IMR-90 (cell line): ENCODE measurements at regions not wholly inside any gene's neighbourhood (a gene's known extent, or its start where the extent isn't known, plus 50 kb on each side); places are given as distances from the start of the nearest gene placed in this dataset.
A peak's percentile ranks its signal among the peaks of the same experiment; 100 is the strongest.

Source experiments
- ATAC-seq: fragments of 200-7000 bp; cut with Tn5 transposase; 2 replicates; pipeline ENCODE4 v1.9.1; 2020; ENCODE audit warnings: low read depth, mild to moderate bottlenecking, moderate library complexity
- BruUV-seq: library from RNA; stranded (reverse); fragments of 400-500 nt; replicated peaks from 2 replicates; lab custom pipeline; 2021; lab: Mats Ljungman, UMichigan
- CTCF ChIA-PET: fragments of 300-600 bp; formaldehyde crosslinking; extraction: SDS; loops from one replicate; lab custom pipeline; 2021; ENCODE audit warnings: antibody characterized with exemption; lab: Yijun Ruan, JAX
- POLR2A ChIA-PET: fragments of 300-600 bp; sonication (Branson Sonifier 250); formaldehyde crosslinking; loops from one replicate; lab custom pipeline; 2022; ENCODE audit warnings: antibody characterized with exemption; ENCODE audit not compliant: unreplicated experiment; lab: Charles Lee
- DNase-seq: peaks from one replicate; pipeline ENCODE4 v3.0.0; 2013
- H2AFZ ChIP-seq: replicated peaks from 2 replicates; pipeline ENCODE3; 2013; ENCODE audit warnings: low read length, mild to moderate bottlenecking; ENCODE audit not compliant: poor library complexity
- H2AK5ac ChIP-seq: 2 replicates; pipeline ENCODE4 v1.6.1; 2013; ENCODE audit warnings: low read depth, low read length, inconsistent platforms
- H2AK9ac ChIP-seq: replicated peaks from 2 replicates; pipeline ENCODE3; 2013; ENCODE audit warnings: mild to moderate bottlenecking, low read depth, low read length, moderate library complexity; ENCODE audit not compliant: poor library complexity
- H2BK120ac ChIP-seq: 2 replicates; pipeline ENCODE4 v1.6.1; 2013; ENCODE audit warnings: low read depth, low read length, inconsistent platforms
- H2BK15ac ChIP-seq: 3 replicates; pipeline ENCODE4 v1.6.1; 2013; ENCODE audit warnings: low read depth, low read length, inconsistent platforms
- H2BK20ac ChIP-seq: 2 replicates; pipeline ENCODE4 v1.6.1; 2013; ENCODE audit warnings: low read depth, mild to moderate bottlenecking, inconsistent platforms, low read length, moderate library complexity
- H2BK5ac ChIP-seq: 2 replicates; pipeline ENCODE4 v1.6.1; 2013; ENCODE audit warnings: mild to moderate bottlenecking, low read depth, low read length, inconsistent platforms; ENCODE audit not compliant: poor library complexity, severe bottlenecking
- H3K14ac ChIP-seq: replicated peaks from 2 replicates; pipeline ENCODE4 v1.6.1; 2013; ENCODE audit warnings: low read depth, low read length, inconsistent platforms
- H3K18ac ChIP-seq: 2 replicates; pipeline ENCODE4 v1.6.1; 2013; ENCODE audit warnings: low read depth, low read length, control low read depth
- H3K23ac ChIP-seq: 2 replicates; pipeline ENCODE4 v1.6.1; 2013; ENCODE audit warnings: low read depth, low read length, inconsistent platforms
- H3K27ac ChIP-seq: 2 replicates; pipeline ENCODE4 v1.5.1; 2013; ENCODE audit warnings: mild to moderate bottlenecking, control low read depth, low read length; ENCODE audit not compliant: insufficient read depth
- H3K27me3 ChIP-seq: 2 replicates; pipeline ENCODE4 v1.6.1; 2013; ENCODE audit warnings: low read length; ENCODE audit not compliant: control insufficient read depth, insufficient read depth
- H3K36me3 ChIP-seq: 2 replicates; pipeline ENCODE4 v1.6.1; 2013; ENCODE audit warnings: low read length, mixed read lengths; ENCODE audit not compliant: control insufficient read depth, insufficient read depth
- H3K4ac ChIP-seq: 2 replicates; pipeline ENCODE4 v1.6.1; 2013; ENCODE audit warnings: low read depth, low read length, inconsistent platforms
- H3K4me1 ChIP-seq: 2 replicates; pipeline ENCODE4 v1.6.1; 2013; ENCODE audit warnings: low read length, mixed read lengths; ENCODE audit not compliant: control insufficient read depth, insufficient read depth
- H3K4me2 ChIP-seq: 2 replicates; pipeline ENCODE4 v1.6.1; 2013; ENCODE audit warnings: low read depth, mild to moderate bottlenecking, control low read depth, low read length, moderate library complexity
- H3K4me3 ChIP-seq: 2 replicates; pipeline ENCODE4 v1.5.1; 2013; ENCODE audit warnings: low read depth, mild to moderate bottlenecking, control low read depth, low read length, moderate library complexity; ENCODE audit not compliant: insufficient read depth
- H3K56ac ChIP-seq: 2 replicates; pipeline ENCODE4 v1.6.1; 2013; ENCODE audit warnings: low read length, inconsistent platforms; ENCODE audit not compliant: insufficient read depth; ENCODE audit errors: extremely low read depth
- H3K79me1 ChIP-seq, 2 experiments: 2 replicates each; pipeline ENCODE4 v1.6.1; 2013; ENCODE audit warnings: low read length in 2 of 2, inconsistent platforms in 1 of 2, low read depth in 1 of 2
- H3K9ac ChIP-seq: 2 replicates; pipeline ENCODE4 v1.6.1; 2013; ENCODE audit warnings: low read depth, low read length, control low read depth
- H3K9me1 ChIP-seq: 2 replicates; pipeline ENCODE4 v1.6.1; 2013; ENCODE audit warnings: low read length, inconsistent platforms; ENCODE audit not compliant: insufficient read depth
- H3K9me3 ChIP-seq: 2 replicates; pipeline ENCODE4 v1.6.1; 2013; ENCODE audit warnings: low read length; ENCODE audit not compliant: control insufficient read depth, insufficient read depth
- H4K20me1 ChIP-seq: 2 replicates; pipeline ENCODE4 v1.6.1; 2013; ENCODE audit warnings: low read length, inconsistent platforms; ENCODE audit not compliant: insufficient read depth
- H4K5ac ChIP-seq: 2 replicates; pipeline ENCODE4 v1.6.1; 2013; ENCODE audit warnings: mild to moderate bottlenecking, low read depth, low read length, control low read depth
- H4K8ac ChIP-seq, 2 experiments: 2 replicates each; pipeline ENCODE4 v1.6.1; 2013; ENCODE audit warnings: low read depth in 2 of 2, low read length in 2 of 2, control low read depth in 1 of 2, inconsistent platforms in 1 of 2
- H4K91ac ChIP-seq: 2 replicates; pipeline ENCODE4 v1.6.1; 2013; ENCODE audit warnings: low read depth, low read length, inconsistent platforms; ENCODE audit not compliant: insufficient read depth
- FOS ChIP-seq: fragments of 150-350 bp; IDR thresholded peaks from 2 replicates; pipeline ENCODE4 v1.6.1; 2016; ENCODE audit warnings: low read depth, low read length
- MAFK ChIP-seq: IDR thresholded peaks from 2 replicates; pipeline ENCODE4 v1.6.1; 2012; ENCODE audit warnings: low read depth, low read length, improper control_type of control experiment
- WGBS, 2 experiments: methylation state at CpG; one replicate each; pipeline versions ENCODE4 v1.1.5 to v1.1.7; 2013; ENCODE audit warnings: missing lambda C conversion rate in 2 of 2; ENCODE audit not compliant: insufficient read length in 1 of 2; ENCODE audit errors: extremely low coverage in 2 of 2; 5-methylcytosine and 5-hydroxymethylcytosine counted together
- dilution Hi-C: fragments of 300-500 bp; cut with HindIII; formaldehyde crosslinking; loops from one replicate; pipeline ENCODE4 v1.14.3; 2018; ENCODE audit warnings: low sequenced_read_pairs; ENCODE audit not compliant: unreplicated experiment
- in situ Hi-C: fragments of 300-500 bp; cut with MboI; formaldehyde crosslinking; loops from 3 replicates; pipeline ENCODE4 v1.14.3; 2019; ENCODE audit warnings: low sequenced_read_pairs, inconsistent platforms, mixed read lengths
- intact Hi-C: fragments of 100-400 bp; cut with micrococcal nuclease; formaldehyde crosslinking; loops from 2 replicates; pipeline ENCODE4 v1.10.0; 2022

DNA sequence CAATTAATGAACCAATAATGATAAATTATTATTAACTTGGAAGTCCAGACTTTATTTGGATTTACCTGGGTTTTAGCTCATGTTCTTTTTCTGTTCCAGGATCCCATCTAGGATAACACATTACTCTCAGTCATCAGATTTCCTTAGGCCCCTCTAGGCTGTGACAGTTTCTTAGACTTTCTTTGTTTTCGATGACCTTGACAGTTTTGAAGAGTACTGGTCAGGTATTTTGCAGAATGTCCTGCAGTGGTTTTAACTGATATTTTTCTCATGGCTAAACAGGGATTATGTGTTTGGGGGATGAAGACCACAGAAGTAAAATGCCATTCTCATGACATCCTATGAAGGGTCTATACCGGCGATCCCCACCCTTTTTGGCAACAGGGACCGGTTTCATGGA, 144.0 kb downstream of the NAV1 start:
- peaks cover 89% of the 10 kb centered on the region for H4K20me1 ChIP-seq
- in situ Hi-C loops (no loop called here), intact Hi-C loops (no loop called here), dilution Hi-C loops (no loop called here)
- no CpG with 5 or more reads among the region's 4 CpGs for WGBS, 2 experiments
- no peak overlapping the region for H3K4me2 ChIP-seq
- H3K36me3 ChIP-seq = no peaks in the 10 kb centered on the region; the same call in none of the 2 replicates
- no peak overlapping the region for H4K91ac ChIP-seq
- H3K27me3 ChIP-seq = no peaks in the 10 kb centered on the region
- ChIA-PET POLR2A (no interaction called here), CTCF (no interaction called here)
- H4K8ac ChIP-seq = no peak overlapping the region
- no peak for TF ChIP-seq FOS
- peak; percentile 61 for TF ChIP-seq MAFK
- H3K27ac ChIP-seq = no peak overlapping the region
- no peak overlapping the region for H2AK9ac ChIP-seq
- H2AFZ ChIP-seq = no peak overlapping the region
- H2BK20ac ChIP-seq = no peak overlapping the region
- no peak overlapping the region for H3K56ac ChIP-seq
- no TSS peak for BruUV-seq
- no peak overlapping the region for H3K14ac ChIP-seq
- peaks cover 27% of the 10 kb centered on the region for H3K9me1 ChIP-seq
- H3K9me3 ChIP-seq = no peaks in the 10 kb centered on the region
- no peak for ATAC-seq
- no peak overlapping the region for H3K18ac ChIP-seq
- H3K9ac ChIP-seq = no peak overlapping the region
- no peak overlapping the region for H2AK5ac ChIP-seq
- no peak overlapping the region for H4K5ac ChIP-seq
- no peak overlapping the region for H3K23ac ChIP-seq
- peaks cover 33 to 81% of the 10 kb centered on the region in 2 experiments for H3K79me1 ChIP-seq
- H3K4me1 ChIP-seq = peaks cover 23% of the 10 kb centered on the region
- H2BK15ac ChIP-seq = no peak overlapping the region
- H2BK5ac ChIP-seq = no peak overlapping the region
- no peak overlapping the region for H3K4ac ChIP-seq
- no peak overlapping the region for H2BK120ac ChIP-seq
- H3K4me3 ChIP-seq = no peak overlapping the region
- DNase-seq = no peak
